Ishikawa (cell line): ENCODE measurements at regions not wholly inside any gene's neighbourhood (a gene's known extent, or its start where the extent isn't known, plus 50 kb on each side); places are given as distances from the start of the nearest gene placed in this dataset.

Experiments used
- CEBPB ChIP-seq: IDR thresholded peaks from 2 replicates; pipeline ENCODE4 v1.6.1; 2012
- CREB1 ChIP-seq: IDR thresholded peaks from 2 replicates; pipeline ENCODE4 v1.6.1; 2012; ENCODE audit warnings: low read depth
- EGR1 ChIP-seq: IDR thresholded peaks from 2 replicates; pipeline ENCODE4 v1.6.1; 2012
- EP300 ChIP-seq: IDR thresholded peaks from 2 replicates; pipeline ENCODE4 v1.6.1; 2012; ENCODE audit warnings: borderline replicate concordance
- FOXM1 ChIP-seq: IDR thresholded peaks from 2 replicates; pipeline ENCODE4 v1.6.1; 2012; ENCODE audit warnings: low read depth, borderline replicate concordance
- NFIC ChIP-seq: IDR thresholded peaks from 2 replicates; pipeline ENCODE4 v1.6.1; 2012
- RAD21 ChIP-seq: IDR thresholded peaks from 2 replicates; pipeline ENCODE4 v1.6.1; 2012; ENCODE audit warnings: low read depth
- TAF1 ChIP-seq: IDR thresholded peaks from 2 replicates; pipeline ENCODE4 v1.6.1; 2012; ENCODE audit warnings: low read depth, mild to moderate bottlenecking
- TCF12 ChIP-seq: IDR thresholded peaks from 2 replicates; pipeline ENCODE4 v1.6.1; 2012; ENCODE audit warnings: low read depth
- TEAD4 ChIP-seq: IDR thresholded peaks from 2 replicates; pipeline ENCODE4 v1.6.1; 2012
- YY1 ChIP-seq: IDR thresholded peaks from 2 replicates; pipeline ENCODE4 v1.6.1; 2012; ENCODE audit warnings: low read depth
- ZBTB7A ChIP-seq: IDR thresholded peaks from 2 replicates; pipeline ENCODE4 v1.6.1; 2012; ENCODE audit warnings: low read depth
- TF ChIP-seq, protein P1 (sequence below): IDR thresholded peaks from 2 replicates; pipeline ENCODE4 v1.6.1; 2012; ENCODE audit warnings: low read depth, mild to moderate bottlenecking
- TF ChIP-seq, protein P2 (sequence below): IDR thresholded peaks from 2 replicates; pipeline ENCODE4 v1.6.1; 2012
- TF ChIP-seq, protein P3 (sequence below): IDR thresholded peaks from 2 replicates; pipeline ENCODE4 v1.6.1; 2012

DNA sequence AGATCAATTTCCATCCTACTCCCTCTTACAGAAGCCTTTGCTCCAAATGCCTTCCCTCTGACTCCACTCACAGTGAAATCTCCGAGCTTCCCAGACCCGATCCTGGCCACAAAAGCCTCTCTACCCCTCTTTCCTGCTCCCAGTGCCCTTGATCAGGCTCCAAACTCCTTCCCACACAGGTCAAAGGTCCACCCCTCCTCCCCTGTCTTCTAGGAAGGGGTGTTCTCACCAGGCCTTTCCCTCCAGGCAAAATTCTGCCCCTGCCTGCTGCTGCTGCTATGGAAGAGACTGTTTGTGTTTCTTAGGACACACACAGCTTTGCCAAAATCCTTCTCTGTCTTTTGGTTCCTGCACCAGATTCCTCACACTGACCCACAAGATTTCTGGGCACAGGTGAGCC, 85.8 kb upstream of the ALDH1A1 start:
- TF ChIP-seq EP300, result no peak
- TF ChIP-seq, protein P1, sequence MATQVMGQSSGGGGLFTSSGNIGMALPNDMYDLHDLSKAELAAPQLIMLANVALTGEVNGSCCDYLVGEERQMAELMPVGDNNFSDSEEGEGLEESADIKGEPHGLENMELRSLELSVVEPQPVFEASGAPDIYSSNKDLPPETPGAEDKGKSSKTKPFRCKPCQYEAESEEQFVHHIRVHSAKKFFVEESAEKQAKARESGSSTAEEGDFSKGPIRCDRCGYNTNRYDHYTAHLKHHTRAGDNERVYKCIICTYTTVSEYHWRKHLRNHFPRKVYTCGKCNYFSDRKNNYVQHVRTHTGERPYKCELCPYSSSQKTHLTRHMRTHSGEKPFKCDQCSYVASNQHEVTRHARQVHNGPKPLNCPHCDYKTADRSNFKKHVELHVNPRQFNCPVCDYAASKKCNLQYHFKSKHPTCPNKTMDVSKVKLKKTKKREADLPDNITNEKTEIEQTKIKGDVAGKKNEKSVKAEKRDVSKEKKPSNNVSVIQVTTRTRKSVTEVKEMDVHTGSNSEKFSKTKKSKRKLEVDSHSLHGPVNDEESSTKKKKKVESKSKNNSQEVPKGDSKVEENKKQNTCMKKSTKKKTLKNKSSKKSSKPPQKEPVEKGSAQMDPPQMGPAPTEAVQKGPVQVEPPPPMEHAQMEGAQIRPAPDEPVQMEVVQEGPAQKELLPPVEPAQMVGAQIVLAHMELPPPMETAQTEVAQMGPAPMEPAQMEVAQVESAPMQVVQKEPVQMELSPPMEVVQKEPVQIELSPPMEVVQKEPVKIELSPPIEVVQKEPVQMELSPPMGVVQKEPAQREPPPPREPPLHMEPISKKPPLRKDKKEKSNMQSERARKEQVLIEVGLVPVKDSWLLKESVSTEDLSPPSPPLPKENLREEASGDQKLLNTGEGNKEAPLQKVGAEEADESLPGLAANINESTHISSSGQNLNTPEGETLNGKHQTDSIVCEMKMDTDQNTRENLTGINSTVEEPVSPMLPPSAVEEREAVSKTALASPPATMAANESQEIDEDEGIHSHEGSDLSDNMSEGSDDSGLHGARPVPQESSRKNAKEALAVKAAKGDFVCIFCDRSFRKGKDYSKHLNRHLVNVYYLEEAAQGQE, result no peak
- TF ChIP-seq FOXM1, result no peak

DNA sequence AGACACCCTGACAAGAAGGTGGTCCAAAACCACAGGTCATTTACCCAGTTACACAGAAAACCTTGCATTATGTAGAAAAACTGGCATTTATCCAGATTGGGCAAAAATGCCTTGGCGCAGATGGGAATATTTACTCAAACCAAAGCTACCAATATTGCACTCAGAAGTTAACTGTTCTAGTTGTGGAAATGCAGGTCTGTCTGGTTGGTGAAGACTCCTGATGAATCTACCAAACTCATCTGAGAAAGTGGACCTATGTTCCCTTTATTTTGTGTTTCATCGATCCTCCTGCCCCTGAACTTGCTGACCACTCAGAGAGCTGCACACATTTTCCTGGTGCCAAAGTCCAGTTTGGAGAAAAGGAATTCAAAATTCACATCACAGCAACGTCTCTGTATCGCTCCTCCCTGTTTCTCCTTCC, 85.2 kb upstream of the ALDH1A1 start:
- TF ChIP-seq, protein P1, result no peak
- TF ChIP-seq FOXM1 (no peak), CREB1 (no peak), RAD21 (no peak), TAF1 (no peak), ZBTB7A (no peak), TCF12 (no peak), TEAD4 (no peak), EGR1 (no peak), EP300 (no peak), CEBPB (no peak), NFIC (no peak), YY1 (no peak)
- TF ChIP-seq, protein P2, sequence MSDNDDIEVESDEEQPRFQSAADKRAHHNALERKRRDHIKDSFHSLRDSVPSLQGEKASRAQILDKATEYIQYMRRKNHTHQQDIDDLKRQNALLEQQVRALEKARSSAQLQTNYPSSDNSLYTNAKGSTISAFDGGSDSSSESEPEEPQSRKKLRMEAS, result no peak
- TF ChIP-seq, protein P3, sequence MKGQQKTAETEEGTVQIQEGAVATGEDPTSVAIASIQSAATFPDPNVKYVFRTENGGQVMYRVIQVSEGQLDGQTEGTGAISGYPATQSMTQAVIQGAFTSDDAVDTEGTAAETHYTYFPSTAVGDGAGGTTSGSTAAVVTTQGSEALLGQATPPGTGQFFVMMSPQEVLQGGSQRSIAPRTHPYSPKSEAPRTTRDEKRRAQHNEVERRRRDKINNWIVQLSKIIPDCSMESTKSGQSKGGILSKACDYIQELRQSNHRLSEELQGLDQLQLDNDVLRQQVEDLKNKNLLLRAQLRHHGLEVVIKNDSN, result no peak

DNA sequence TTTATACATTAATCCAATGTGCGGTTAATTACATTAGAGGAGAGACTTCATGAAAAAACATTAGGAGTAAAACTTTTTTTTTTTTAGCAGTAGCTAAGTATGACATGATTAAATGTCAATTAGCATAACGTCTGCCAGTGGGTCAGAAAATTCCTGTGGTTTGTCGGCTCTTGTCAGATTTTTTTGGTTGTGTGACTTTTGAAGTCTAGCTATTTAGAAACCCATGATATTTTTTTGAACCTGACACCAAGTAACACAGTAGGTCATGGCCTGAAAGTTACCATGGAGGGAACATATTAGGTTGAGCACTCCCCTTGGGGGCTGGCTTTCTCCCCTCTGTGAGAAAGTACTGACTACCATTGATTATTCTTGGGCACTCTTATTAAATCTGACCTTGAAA, 84.8 kb upstream of the ALDH1A1 start:
- no peak for TF ChIP-seq CEBPB
- TF ChIP-seq, protein P3, result no peak

DNA sequence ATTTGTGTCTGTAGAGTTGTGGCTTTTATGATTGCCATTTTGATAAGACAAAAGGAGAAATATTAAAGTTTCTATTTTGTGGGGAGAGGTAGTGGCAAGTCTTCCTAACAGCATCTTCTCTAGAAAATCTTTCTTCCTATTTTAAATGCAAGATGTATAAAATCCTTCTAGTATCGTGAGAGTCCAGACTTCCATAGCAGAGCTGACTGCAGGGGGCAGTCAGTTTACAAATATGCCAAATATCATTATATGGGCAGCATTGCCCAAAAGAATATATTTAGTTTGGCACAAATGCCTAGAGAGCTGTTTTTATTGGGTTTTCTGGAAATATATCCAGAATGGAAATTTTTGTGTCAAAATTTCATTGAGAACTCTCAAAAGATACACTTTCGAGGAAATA, 82.1 kb upstream of the ALDH1A1 start:
- TF ChIP-seq TAF1 (no peak), TCF12 (no peak), YY1 (no peak), EGR1 (no peak), TEAD4 (no peak), RAD21 (no peak), FOXM1 (no peak), NFIC (no peak), CREB1 (no peak), EP300 (no peak), CEBPB (no peak), ZBTB7A (no peak)
- TF ChIP-seq, protein P1, result no peak
- TF ChIP-seq, protein P2, result no peak
- TF ChIP-seq, protein P3, result no peak

DNA sequence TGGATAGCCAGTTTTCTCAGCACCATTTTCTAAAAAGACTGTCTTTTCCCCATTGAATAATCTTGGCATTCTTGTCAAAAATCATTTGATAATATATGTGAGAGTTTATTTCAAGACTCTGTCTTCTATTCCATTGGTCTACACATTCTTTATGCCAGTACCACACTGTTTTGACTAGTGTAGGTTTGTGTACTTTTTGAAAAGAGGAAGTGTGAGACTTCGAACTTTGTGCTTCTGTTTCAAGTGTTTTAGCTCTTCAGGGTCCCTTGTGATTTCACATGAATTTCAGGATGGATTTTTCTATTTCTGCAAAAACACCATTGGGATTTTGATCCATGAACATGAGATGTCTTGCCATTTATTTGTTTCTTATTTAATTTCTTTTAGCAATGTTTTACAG, 78.5 kb upstream of the ALDH1A1 start:
- no peak for TF ChIP-seq TEAD4
- no peak for TF ChIP-seq TCF12
- no peak for TF ChIP-seq EGR1
- no peak for TF ChIP-seq EP300
- no peak for TF ChIP-seq YY1
- TF ChIP-seq, protein P3, result no peak
- no peak for TF ChIP-seq NFIC
- no peak for TF ChIP-seq FOXM1
- TF ChIP-seq CEBPB, result no peak
- TF ChIP-seq, protein P1, result no peak
- TF ChIP-seq CREB1, result no peak
- TF ChIP-seq, protein P2, result no peak
- TF ChIP-seq ZBTB7A, result no peak
- no peak for TF ChIP-seq TAF1
- TF ChIP-seq RAD21, result no peak
